ENCODE measurements at regions not wholly inside any gene's neighbourhood (a gene's known extent, or its start where the extent isn't known, plus 50 kb on each side); places are given as distances from the start of the nearest gene placed in this dataset.
"Not testable (repeated sequence)": the region's sequence is repeated elsewhere in the genome, so short reads cannot be mapped to it uniquely, and the experiment has no call there.

DNA sequence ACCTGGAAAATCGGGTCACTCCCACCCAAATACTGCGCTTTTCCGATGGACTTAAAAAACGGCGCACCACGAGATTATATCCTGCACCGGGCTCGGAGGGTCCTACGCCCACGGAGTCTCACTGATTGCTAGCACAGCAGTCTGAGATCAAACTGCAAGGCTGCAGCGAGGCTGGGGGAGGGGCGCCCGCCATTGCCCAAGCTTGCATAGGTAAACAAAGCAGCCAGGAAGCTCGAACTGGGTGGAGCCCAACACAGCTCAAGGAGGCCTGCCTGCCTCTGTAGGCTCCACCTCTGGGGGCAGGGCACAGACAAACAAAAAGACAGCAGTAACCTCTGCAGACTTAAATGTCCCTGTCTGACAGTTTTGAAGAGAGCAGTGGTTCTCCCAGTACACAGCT is 226.5 kb upstream of the RGMB start:
- not testable (repeated sequence) for H3K4me3 ChIP-seq (ENCODE audit: low read length); H3K9me3 ChIP-seq (replicated peaks; ENCODE audit: low read length); H3K36me3 ChIP-seq (ENCODE audit: insufficient read depth, low read length); H3K27me3 ChIP-seq (ENCODE audit: control insufficient read depth, insufficient read depth, low read length); H3K9ac ChIP-seq (ENCODE audit: low read depth, low read length); H3K4me1 ChIP-seq (ENCODE audit: control insufficient read depth, insufficient read depth, low read length); H3K4me2 ChIP-seq (ENCODE audit: low read length)

DNA sequence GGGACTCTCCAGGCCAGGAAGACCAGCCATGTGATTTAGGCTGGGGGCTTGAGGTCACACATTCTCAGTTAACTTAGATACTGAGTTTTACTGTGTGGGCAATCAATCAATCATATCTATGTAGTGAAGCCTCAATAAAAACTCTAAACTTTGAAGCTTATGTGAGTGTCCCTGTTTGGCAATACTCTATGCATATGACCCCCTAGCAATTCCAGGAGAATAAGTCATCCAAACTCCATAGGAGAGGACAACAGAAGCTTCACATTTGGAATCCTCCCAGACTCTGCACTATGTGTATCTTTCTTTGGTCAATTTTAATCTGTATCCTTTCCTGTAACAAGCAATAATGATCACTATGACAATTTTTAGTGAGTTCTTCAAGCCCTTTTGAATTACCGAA is 216.8 kb upstream of the RGMB start:
- Histone ChIP-seq H3K9ac (ENCODE audit: low read depth, low read length) (no peak overlapping the region), H3K9me3 (replicated peaks; ENCODE audit: low read length) (no peaks in the 10 kb centered on the region), H3K4me1 (ENCODE audit: control insufficient read depth, insufficient read depth, low read length) (peaks cover 13% of the 10 kb centered on the region), H3K36me3 (ENCODE audit: insufficient read depth, low read length) (no peaks in the 10 kb centered on the region), H3K27me3 (ENCODE audit: control insufficient read depth, insufficient read depth, low read length) (no peaks in the 10 kb centered on the region), H3K4me2 (ENCODE audit: low read length) (no peak overlapping the region), H3K4me3 (ENCODE audit: low read length) (no peak overlapping the region)

GRCh38 chr5:98557916-98558315 is 215.5 kb upstream of the RGMB start:
- H3K27me3 ChIP-seq (ENCODE audit: control insufficient read depth, insufficient read depth, low read length) = no peaks in the 10 kb centered on the region
- no peak overlapping the region for H3K4me3 ChIP-seq (ENCODE audit: low read length)
- peaks cover 13% of the 10 kb centered on the region for H3K4me1 ChIP-seq (ENCODE audit: control insufficient read depth, insufficient read depth, low read length)
- H3K36me3 ChIP-seq (ENCODE audit: insufficient read depth, low read length) = no peaks in the 10 kb centered on the region
- H3K4me2 ChIP-seq (ENCODE audit: low read length) = peak overlapping the region; percentile 35
- no peaks in the 10 kb centered on the region for H3K9me3 ChIP-seq (replicated peaks; ENCODE audit: low read length)
- no peak overlapping the region for H3K9ac ChIP-seq (ENCODE audit: low read depth, low read length)

DNA sequence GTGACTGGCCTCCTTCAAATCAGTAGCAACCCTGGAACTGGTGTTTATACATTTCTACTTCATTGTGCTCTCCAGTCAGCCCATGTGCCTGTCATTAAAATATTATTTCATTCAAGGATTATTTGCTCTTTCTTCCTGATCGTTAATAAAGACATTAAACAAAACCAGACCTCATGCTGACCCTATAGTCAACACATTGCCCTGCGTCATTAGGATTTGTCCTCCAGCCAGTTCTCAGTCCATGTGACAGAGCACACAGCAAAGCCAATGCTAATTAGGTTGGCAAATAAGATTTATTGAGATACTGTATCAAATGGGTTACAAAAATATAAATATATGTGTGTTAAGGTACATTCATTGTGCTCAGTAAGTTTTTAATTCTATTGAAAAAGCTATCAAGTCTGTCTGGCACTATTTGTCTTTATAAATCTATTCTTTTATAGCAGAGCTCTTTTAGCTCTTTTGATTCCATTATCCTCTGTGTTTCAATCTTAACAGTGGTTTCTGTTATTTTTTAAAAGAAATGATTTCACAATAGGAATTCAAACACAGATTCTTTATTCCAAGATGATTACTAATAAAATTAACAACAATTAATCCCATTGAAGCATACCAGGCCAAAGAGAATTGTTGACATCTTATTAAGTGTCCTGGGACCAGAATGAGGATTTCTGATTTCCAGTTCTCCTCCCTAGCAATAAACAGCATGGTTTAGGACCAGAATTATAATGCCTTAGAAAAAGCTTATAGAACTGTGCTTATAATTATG is 209.4 kb upstream of the RGMB start:
- Histone ChIP-seq H3K4me2 (ENCODE audit: low read length) (no peak overlapping the region), H3K4me3 (ENCODE audit: low read length) (no peak overlapping the region), H3K27me3 (ENCODE audit: control insufficient read depth, insufficient read depth, low read length) (peaks cover 5% of the 10 kb centered on the region), H3K36me3 (ENCODE audit: insufficient read depth, low read length) (no peaks in the 10 kb centered on the region), H3K4me1 (ENCODE audit: control insufficient read depth, insufficient read depth, low read length) (peaks cover 8% of the 10 kb centered on the region), H3K9me3 (replicated peaks; ENCODE audit: low read length) (no peaks in the 10 kb centered on the region), H3K9ac (ENCODE audit: low read depth, low read length) (no peak overlapping the region)

DNA sequence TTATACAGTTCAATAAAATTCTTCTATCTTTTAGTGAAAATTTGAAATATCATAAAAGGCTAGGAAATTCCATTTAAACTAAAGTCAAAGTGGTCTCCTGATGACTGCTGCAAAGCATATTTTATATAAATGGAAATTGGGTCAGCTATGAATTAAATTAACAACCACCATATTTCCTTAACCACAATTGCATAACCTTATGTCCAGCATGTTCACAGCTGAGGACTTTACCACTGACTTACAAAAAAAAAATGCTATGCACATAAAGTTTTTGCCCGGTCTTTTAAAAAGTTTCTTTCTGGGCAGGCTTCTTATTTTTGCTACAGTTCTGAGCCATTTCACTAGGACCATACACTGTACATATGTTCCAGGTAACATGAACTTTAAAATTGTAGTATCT is 208.6 kb upstream of the RGMB start:
- H3K9ac ChIP-seq (ENCODE audit: low read depth, low read length) = no peak overlapping the region
- H3K27me3 ChIP-seq (ENCODE audit: control insufficient read depth, insufficient read depth, low read length) = peaks cover 5% of the 10 kb centered on the region
- no peak overlapping the region for H3K4me3 ChIP-seq (ENCODE audit: low read length)
- H3K36me3 ChIP-seq (ENCODE audit: insufficient read depth, low read length) = no peaks in the 10 kb centered on the region
- H3K4me2 ChIP-seq (ENCODE audit: low read length) = no peak overlapping the region
- H3K4me1 ChIP-seq (ENCODE audit: control insufficient read depth, insufficient read depth, low read length) = peaks cover 13% of the 10 kb centered on the region
- H3K9me3 ChIP-seq (replicated peaks; ENCODE audit: low read length) = no peaks in the 10 kb centered on the region

DNA sequence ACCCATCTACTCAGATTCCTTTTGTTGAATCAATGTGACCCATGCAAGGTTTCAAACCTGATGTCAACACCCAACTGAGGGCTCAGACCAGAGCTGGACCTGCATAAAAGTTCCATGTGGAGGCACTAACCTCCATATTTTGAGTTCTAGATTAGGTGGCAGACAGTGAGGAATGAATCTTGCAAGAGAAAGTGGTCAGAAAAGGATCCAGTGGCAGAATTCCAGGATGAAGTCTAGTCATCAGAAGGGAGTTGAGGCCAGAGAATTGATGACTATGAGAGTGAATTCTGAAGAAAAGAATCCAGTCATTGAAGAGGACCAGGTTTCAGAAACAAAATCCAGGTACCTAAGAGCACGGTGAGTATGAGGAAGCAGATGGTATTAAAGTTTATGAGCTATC is 205.1 kb upstream of the RGMB start:
- H3K9me3 ChIP-seq (replicated peaks; ENCODE audit: low read length) = no peaks in the 10 kb centered on the region

GRCh38 chr5:98569288-98569687 is 204.2 kb upstream of the RGMB start:
- no peaks in the 10 kb centered on the region for H3K36me3 ChIP-seq (ENCODE audit: insufficient read depth, low read length)
- H3K9ac ChIP-seq (ENCODE audit: low read depth, low read length) = no peak overlapping the region
- peaks cover 5% of the 10 kb centered on the region for H3K27me3 ChIP-seq (ENCODE audit: control insufficient read depth, insufficient read depth, low read length)
- H3K4me1 ChIP-seq (ENCODE audit: control insufficient read depth, insufficient read depth, low read length) = peaks cover 26% of the 10 kb centered on the region
- H3K4me3 ChIP-seq (ENCODE audit: low read length) = no peak overlapping the region
- H3K4me2 ChIP-seq (ENCODE audit: low read length) = no peak overlapping the region
- no peaks in the 10 kb centered on the region for H3K9me3 ChIP-seq (replicated peaks; ENCODE audit: low read length)

More for the DNA sequence above, 205.1 kb upstream of the RGMB start:
- no peaks in the 10 kb centered on the region for H3K36me3 ChIP-seq (ENCODE audit: insufficient read depth, low read length)
- H3K4me3 ChIP-seq (ENCODE audit: low read length) = no peak overlapping the region
- peaks cover 5% of the 10 kb centered on the region for H3K27me3 ChIP-seq (ENCODE audit: control insufficient read depth, insufficient read depth, low read length)
- H3K9ac ChIP-seq (ENCODE audit: low read depth, low read length) = no peak overlapping the region
- peaks cover 27% of the 10 kb centered on the region for H3K4me1 ChIP-seq (ENCODE audit: control insufficient read depth, insufficient read depth, low read length)
- no peak overlapping the region for H3K4me2 ChIP-seq (ENCODE audit: low read length)

- Histone ChIP-seq H3K4me1 (ENCODE audit: control insufficient read depth, insufficient read depth, low read length) (peaks cover 19% of the 10 kb centered on the region), H3K4me3 (ENCODE audit: low read length) (no peak overlapping the region), H3K27me3 (ENCODE audit: control insufficient read depth, insufficient read depth, low read length) (peaks cover 5% of the 10 kb centered on the region), H3K4me2 (ENCODE audit: low read length) (peak overlapping the region; percentile 4), H3K9me3 (replicated peaks; ENCODE audit: low read length) (no peaks in the 10 kb centered on the region), H3K36me3 (ENCODE audit: insufficient read depth, low read length) (no peaks in the 10 kb centered on the region), H3K9ac (ENCODE audit: low read depth, low read length) (no peak overlapping the region)
These were observed 203.5 kb upstream of the RGMB start for GRCh38 chr5:98570010-98570409.

- H3K4me1 ChIP-seq (ENCODE audit: control insufficient read depth, insufficient read depth, low read length) = peaks cover 19% of the 10 kb centered on the region
- H3K9me3 ChIP-seq (replicated peaks; ENCODE audit: low read length) = no peaks in the 10 kb centered on the region
- no peak overlapping the region for H3K4me3 ChIP-seq (ENCODE audit: low read length)
- no peaks in the 10 kb centered on the region for H3K36me3 ChIP-seq (ENCODE audit: insufficient read depth, low read length)
- no peak overlapping the region for H3K9ac ChIP-seq (ENCODE audit: low read depth, low read length)
- no peak overlapping the region for H3K4me2 ChIP-seq (ENCODE audit: low read length)
- H3K27me3 ChIP-seq (ENCODE audit: control insufficient read depth, insufficient read depth, low read length) = peaks cover 5% of the 10 kb centered on the region
These were observed 202.7 kb upstream of the RGMB start for GRCh38 chr5:98570661-98571191.

GRCh38 chr5:98573834-98574320 is 199.6 kb upstream of the RGMB start:
- Histone ChIP-seq H3K27me3 (ENCODE audit: control insufficient read depth, insufficient read depth, low read length) (no peaks in the 10 kb centered on the region), H3K4me3 (ENCODE audit: low read length) (no peak overlapping the region), H3K4me1 (ENCODE audit: control insufficient read depth, insufficient read depth, low read length) (peaks cover 19% of the 10 kb centered on the region), H3K4me2 (ENCODE audit: low read length) (no peak overlapping the region), H3K9me3 (replicated peaks; ENCODE audit: low read length) (no peaks in the 10 kb centered on the region), H3K9ac (ENCODE audit: low read depth, low read length) (no peak overlapping the region), H3K36me3 (ENCODE audit: insufficient read depth, low read length) (no peaks in the 10 kb centered on the region)

DNA sequence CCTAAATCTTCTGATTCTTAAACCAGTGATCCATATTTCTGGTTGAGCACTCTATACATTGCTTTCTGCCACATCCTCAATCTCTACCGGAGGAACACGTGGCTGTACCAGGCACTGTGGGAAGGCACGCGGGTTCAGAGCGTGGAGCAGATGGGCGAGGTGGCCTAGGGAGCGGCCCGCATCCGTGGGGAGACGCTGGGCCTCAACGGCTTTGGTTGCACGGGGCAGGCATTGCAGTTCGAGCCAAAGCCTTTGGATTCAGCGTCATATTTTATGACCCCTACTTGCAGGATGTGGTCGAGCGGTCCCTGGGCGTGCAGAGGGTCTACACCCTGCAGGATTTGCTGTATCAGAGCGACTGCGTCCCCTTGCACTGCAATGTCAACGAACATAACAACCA is 197.2 kb upstream of the RGMB start:
- Histone ChIP-seq H3K4me2 (ENCODE audit: low read length) (no peak overlapping the region), H3K9me3 (replicated peaks; ENCODE audit: low read length) (no peaks in the 10 kb centered on the region), H3K36me3 (ENCODE audit: insufficient read depth, low read length) (no peaks in the 10 kb centered on the region), H3K4me1 (ENCODE audit: control insufficient read depth, insufficient read depth, low read length) (peaks cover 5% of the 10 kb centered on the region), H3K27me3 (ENCODE audit: control insufficient read depth, insufficient read depth, low read length) (no peaks in the 10 kb centered on the region), H3K4me3 (ENCODE audit: low read length) (no peak overlapping the region), H3K9ac (ENCODE audit: low read depth, low read length) (no peak overlapping the region)

- no peak overlapping the region for H3K9ac ChIP-seq (ENCODE audit: low read depth, low read length)
- no peaks in the 10 kb centered on the region for H3K36me3 ChIP-seq (ENCODE audit: insufficient read depth, low read length)
- H3K27me3 ChIP-seq (ENCODE audit: control insufficient read depth, insufficient read depth, low read length) = no peaks in the 10 kb centered on the region
- H3K4me3 ChIP-seq (ENCODE audit: low read length) = no peak overlapping the region
- H3K4me1 ChIP-seq (ENCODE audit: control insufficient read depth, insufficient read depth, low read length) = peaks cover 10% of the 10 kb centered on the region
- no peaks in the 10 kb centered on the region for H3K9me3 ChIP-seq (replicated peaks; ENCODE audit: low read length)
- H3K4me2 ChIP-seq (ENCODE audit: low read length) = no peak overlapping the region
These were observed 195.0 kb upstream of the RGMB start for GRCh38 chr5:98578438-98578837.
